WERI-Rb-1 (cell line): ENCODE measurements at regions not wholly inside any gene's neighbourhood (a gene's known extent, or its start where the extent isn't known, plus 50 kb on each side); places are given as distances from the start of the nearest gene placed in this dataset.

Experiments used
- DNase-seq: peaks from one replicate; pipeline ENCODE4 v3.0.0-alpha.2; 2020
- H3K27ac ChIP-seq: fragments of 250-450 bp; sonication (Bioruptor Pico); 2 replicates; pipeline ENCODE4 v1.5.1; 2020; ENCODE audit warnings: mild to moderate bottlenecking, moderate library complexity
- H3K27me3 ChIP-seq: fragments of 250-450 bp; sonication (Bioruptor Pico); 2 replicates; pipeline ENCODE4 v1.5.1; 2021; ENCODE audit warnings: mild to moderate bottlenecking, low read depth, moderate library complexity; ENCODE audit not compliant: insufficient read depth, severe bottlenecking
- H3K36me3 ChIP-seq: fragments of 250-450 bp; sonication (Bioruptor Pico); 2 replicates; pipeline ENCODE4 v1.5.1; 2020; ENCODE audit warnings: mild to moderate bottlenecking, moderate library complexity
- H3K4me3 ChIP-seq: 2 replicates; pipeline ENCODE4 v1.5.1; 2011; ENCODE audit warnings: low read depth, mild to moderate bottlenecking, control low read depth, low read length
- H3K9me3 ChIP-seq: fragments of 250-450 bp; sonication (Bioruptor Pico); 2 replicates; pipeline ENCODE4 v1.5.1; 2021; ENCODE audit warnings: mild to moderate bottlenecking, moderate library complexity; ENCODE audit not compliant: severe bottlenecking
- TF ChIP-seq, protein P1 (sequence below): IDR thresholded peaks from 2 replicates; pipeline ENCODE4 v1.5.1; 2011; ENCODE audit warnings: low read depth, mild to moderate bottlenecking, control low read depth, inconsistent platforms, low read length

DNA sequence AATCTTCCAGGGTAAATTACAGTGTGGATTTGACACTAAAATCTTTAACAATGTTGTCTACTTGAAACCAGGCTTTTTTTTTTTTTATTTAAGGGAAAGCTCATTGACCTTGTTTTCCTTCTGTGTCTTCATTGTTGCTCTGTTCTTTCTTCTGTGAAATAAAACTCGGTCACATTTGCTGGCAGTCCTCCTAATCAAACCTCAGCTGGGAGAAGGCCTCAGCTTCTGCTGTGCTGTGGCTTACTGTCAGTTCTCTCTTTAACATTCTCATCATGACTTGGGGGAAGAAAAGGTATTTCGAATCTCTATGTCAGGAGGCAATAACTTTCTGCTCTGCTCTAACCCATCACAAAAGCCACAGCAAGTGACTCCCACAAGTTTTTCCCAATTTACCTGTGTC is 268.9 kb downstream of the ZNF608 start:
- no peaks in the 10 kb centered on the region for H3K36me3 ChIP-seq
- no peak for DNase-seq
- no peaks in the 10 kb centered on the region for H3K27me3 ChIP-seq
- TF ChIP-seq, protein P1, sequence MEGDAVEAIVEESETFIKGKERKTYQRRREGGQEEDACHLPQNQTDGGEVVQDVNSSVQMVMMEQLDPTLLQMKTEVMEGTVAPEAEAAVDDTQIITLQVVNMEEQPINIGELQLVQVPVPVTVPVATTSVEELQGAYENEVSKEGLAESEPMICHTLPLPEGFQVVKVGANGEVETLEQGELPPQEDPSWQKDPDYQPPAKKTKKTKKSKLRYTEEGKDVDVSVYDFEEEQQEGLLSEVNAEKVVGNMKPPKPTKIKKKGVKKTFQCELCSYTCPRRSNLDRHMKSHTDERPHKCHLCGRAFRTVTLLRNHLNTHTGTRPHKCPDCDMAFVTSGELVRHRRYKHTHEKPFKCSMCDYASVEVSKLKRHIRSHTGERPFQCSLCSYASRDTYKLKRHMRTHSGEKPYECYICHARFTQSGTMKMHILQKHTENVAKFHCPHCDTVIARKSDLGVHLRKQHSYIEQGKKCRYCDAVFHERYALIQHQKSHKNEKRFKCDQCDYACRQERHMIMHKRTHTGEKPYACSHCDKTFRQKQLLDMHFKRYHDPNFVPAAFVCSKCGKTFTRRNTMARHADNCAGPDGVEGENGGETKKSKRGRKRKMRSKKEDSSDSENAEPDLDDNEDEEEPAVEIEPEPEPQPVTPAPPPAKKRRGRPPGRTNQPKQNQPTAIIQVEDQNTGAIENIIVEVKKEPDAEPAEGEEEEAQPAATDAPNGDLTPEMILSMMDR: no peak
- no peak overlapping the region for H3K4me3 ChIP-seq
- no peak overlapping the region for H3K27ac ChIP-seq
- H3K9me3 ChIP-seq: no peaks in the 10 kb centered on the region

DNA sequence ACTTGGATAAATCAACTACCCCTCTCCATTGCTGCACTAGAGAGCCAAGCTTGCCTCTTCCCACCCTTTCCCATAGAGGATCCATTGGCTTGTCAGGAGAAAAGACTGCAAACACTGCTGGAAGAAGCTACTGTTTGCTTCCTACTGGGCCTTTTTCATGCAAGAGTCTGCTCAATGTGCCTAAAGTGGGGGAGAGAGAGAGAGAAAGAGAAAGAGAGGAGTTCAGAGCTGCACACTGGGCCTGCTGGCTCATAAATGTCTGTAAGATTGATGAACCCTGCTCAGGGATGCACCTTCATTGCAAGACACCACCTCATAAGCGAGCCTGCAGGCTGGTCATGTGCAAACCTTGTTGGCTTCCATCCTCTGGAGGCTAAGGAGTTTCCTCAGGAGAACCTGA is 269.4 kb downstream of the ZNF608 start:
- no peak overlapping the region for H3K4me3 ChIP-seq
- TF ChIP-seq, protein P1: no peak
- H3K36me3 ChIP-seq: no peaks in the 10 kb centered on the region
- no peak overlapping the region for H3K27ac ChIP-seq
- no peaks in the 10 kb centered on the region for H3K27me3 ChIP-seq
- DNase-seq: no peak
- no peaks in the 10 kb centered on the region for H3K9me3 ChIP-seq

DNA sequence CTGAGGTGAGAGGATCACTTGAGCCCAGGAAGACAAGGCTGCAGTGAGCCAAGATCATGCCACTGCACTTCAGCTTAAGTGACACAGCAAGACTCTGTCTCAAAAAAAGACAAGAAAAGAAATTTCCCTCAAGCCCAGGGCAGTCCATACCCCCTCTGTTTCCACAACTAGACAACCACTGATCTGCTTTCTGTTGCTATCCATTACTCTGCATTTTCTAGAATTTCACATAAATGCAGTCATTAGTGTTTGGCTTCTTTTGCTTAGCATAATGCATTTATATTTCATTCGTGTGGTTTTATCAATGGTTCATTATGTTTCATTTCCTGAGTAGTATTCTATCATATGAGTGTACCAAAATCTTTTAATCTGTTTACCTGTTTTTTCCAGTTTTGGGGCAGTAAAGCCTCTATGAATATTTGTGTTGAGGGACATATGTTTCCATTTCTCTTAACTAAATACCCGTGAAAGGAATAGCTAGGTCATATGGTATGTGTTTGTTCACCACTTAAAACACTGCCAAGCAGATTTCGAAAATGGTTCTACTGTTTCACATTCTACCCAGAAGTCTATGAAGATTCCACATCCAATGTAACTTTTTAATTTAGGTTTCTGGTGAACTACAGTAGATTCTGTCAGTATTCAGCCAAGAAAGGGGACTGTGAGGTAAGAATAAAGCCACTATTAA is 271.8 kb downstream of the ZNF608 start:
- Histone ChIP-seq H3K36me3 (no peaks in the 10 kb centered on the region), H3K27me3 (no peaks in the 10 kb centered on the region), H3K9me3 (no peaks in the 10 kb centered on the region), H3K27ac (no peak overlapping the region), H3K4me3 (no peak overlapping the region)
- DNase-seq: no peak
- TF ChIP-seq, protein P1: no peak

DNA sequence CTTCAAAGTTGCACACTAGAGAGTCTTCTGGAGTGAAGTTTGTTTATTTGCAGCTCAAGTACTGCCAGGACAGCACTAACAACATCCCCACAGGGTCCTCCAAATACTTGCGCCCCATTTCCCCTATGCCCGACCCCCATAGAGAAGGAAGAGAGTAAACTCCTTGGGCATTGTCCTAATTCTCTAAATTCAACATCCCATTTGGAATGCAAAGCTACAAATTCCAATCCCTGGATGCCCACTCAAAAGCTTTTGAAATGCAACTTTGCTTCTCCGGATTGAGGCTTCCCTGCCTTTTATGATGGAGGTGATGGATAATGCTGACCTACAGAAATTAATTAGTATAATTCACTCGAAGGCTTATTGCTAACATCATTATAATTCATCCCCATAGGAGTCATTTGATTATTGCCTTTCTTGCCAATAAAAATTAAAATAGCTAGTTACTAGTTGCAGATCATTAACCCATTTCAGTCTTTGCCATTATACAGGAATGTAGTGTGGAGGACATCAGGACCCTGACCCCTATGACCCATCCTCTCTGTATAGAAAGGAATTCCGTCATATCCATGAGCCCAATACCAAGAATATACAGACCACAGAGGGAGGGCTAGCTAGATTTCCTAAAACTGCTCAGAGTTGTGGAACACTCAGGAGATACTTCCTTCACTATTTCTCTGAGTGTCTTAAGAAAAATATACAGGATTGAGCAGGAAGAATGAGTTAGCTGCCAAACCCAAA is 277.6 kb downstream of the ZNF608 start:
- DNase-seq: no peak
- Histone ChIP-seq H3K27me3 (no peaks in the 10 kb centered on the region), H3K4me3 (no peak overlapping the region), H3K9me3 (no peaks in the 10 kb centered on the region), H3K36me3 (no peaks in the 10 kb centered on the region), H3K27ac (no peak overlapping the region)
- TF ChIP-seq, protein P1: no peak

DNA sequence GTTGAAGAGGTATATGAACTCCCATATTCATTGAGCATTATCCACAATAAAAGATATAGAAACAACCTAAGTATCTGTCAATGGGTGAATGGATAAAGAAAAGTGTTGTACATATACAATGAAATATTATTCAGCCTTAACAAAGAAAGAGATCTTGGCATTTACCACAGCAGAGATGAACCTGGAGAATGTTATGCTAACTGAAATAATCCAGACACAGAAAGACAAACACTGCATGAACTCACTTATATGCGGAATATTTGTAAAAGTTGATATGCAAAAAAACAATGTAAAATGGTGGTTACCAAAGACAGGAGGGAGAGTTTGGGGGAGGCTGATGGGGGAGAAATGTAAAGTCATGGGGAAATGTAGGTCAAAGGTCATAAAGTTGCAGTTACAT is 278.7 kb downstream of the ZNF608 start:
- Histone ChIP-seq H3K9me3 (no peaks in the 10 kb centered on the region), H3K27ac (no peak overlapping the region), H3K4me3 (no peak overlapping the region), H3K27me3 (no peaks in the 10 kb centered on the region), H3K36me3 (no peaks in the 10 kb centered on the region)
- DNase-seq: no peak
- TF ChIP-seq, protein P1: no peak
